H1 (cell line): ENCODE measurements at regions not wholly inside any gene's neighbourhood (a gene's known extent, or its start where the extent isn't known, plus 50 kb on each side); places are given as distances from the start of the nearest gene placed in this dataset.

Experiments
- CEBPB ChIP-seq: IDR thresholded peaks from 2 replicates; pipeline ENCODE4 v1.6.1; 2012; ENCODE audit warnings: low read depth, low read length
- EZH2 ChIP-seq: fragments of 200-600 bp; sonication (generic); IDR thresholded peaks from 2 replicates; pipeline ENCODE4 v1.7.1; 2012; ENCODE audit warnings: low read depth, mild to moderate bottlenecking, moderate library complexity, low read length, inconsistent platforms; ENCODE audit not compliant: severe bottlenecking
- SIRT6 ChIP-seq: IDR thresholded peaks from one replicate; pipeline ENCODE4 v1.7.1; 2012; ENCODE audit warnings: low read length, inconsistent platforms
- SP4 ChIP-seq: IDR thresholded peaks from 2 replicates; pipeline ENCODE4 v1.6.1; 2012; ENCODE audit warnings: low read length, inconsistent platforms
- TAF7 ChIP-seq: optimal IDR thresholded peaks from 2 replicates; pipeline ENCODE3; 2011; ENCODE audit warnings: low read depth, mild to moderate bottlenecking, inconsistent platforms, low read length, moderate library complexity, borderline replicate concordance
- TBP ChIP-seq: IDR thresholded peaks from 2 replicates; pipeline ENCODE4 v1.6.1; 2011; ENCODE audit warnings: low read depth, low read length, improper control_type of control experiment
- YY1 ChIP-seq: IDR thresholded peaks from 2 replicates; pipeline ENCODE4 v1.6.1; 2011; ENCODE audit warnings: low read depth, mild to moderate bottlenecking, low read length
- TF ChIP-seq, protein P1 (sequence below): fragments of 300-600 bp; sonication (generic); IDR thresholded peaks from 2 replicates; pipeline ENCODE4 v1.7.1; 2012; ENCODE audit warnings: low read length, moderate library complexity, mild to moderate bottlenecking, inconsistent platforms; ENCODE audit not compliant: insufficient replicate concordance

DNA sequence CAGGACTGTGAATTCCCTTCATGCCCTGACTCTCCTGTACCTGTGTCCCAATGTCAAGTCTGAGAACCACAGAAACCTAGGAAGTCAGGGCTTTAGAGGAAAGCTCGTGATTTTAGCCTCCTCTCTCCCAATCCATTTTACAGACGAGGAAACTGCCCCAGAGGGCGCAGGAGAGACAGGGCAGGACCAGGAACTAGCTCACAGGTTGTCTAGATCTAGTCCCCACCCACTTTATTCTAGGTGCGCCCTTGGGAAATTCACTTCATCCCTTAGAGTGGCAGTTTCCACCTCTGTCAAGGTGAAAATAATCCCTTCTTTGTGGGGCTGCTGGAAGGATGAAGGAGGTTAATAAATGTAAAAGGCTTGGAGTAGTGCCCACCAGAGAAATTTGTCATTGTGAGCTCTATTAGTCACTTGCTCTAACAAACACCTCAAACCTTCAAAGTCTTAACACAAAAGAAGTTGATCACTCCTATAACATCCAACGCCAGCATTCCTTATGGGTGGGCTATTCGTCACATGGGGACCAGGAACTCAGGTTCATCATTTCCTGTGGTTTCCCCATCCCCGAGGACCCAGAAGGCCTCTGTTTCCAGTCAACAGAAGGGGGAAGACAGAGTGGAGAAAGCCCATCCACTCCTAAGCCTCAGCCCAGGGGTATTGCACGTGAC lies 282.3 kb downstream of the XXYLT1 start (continued):
- TF ChIP-seq, protein P1, sequence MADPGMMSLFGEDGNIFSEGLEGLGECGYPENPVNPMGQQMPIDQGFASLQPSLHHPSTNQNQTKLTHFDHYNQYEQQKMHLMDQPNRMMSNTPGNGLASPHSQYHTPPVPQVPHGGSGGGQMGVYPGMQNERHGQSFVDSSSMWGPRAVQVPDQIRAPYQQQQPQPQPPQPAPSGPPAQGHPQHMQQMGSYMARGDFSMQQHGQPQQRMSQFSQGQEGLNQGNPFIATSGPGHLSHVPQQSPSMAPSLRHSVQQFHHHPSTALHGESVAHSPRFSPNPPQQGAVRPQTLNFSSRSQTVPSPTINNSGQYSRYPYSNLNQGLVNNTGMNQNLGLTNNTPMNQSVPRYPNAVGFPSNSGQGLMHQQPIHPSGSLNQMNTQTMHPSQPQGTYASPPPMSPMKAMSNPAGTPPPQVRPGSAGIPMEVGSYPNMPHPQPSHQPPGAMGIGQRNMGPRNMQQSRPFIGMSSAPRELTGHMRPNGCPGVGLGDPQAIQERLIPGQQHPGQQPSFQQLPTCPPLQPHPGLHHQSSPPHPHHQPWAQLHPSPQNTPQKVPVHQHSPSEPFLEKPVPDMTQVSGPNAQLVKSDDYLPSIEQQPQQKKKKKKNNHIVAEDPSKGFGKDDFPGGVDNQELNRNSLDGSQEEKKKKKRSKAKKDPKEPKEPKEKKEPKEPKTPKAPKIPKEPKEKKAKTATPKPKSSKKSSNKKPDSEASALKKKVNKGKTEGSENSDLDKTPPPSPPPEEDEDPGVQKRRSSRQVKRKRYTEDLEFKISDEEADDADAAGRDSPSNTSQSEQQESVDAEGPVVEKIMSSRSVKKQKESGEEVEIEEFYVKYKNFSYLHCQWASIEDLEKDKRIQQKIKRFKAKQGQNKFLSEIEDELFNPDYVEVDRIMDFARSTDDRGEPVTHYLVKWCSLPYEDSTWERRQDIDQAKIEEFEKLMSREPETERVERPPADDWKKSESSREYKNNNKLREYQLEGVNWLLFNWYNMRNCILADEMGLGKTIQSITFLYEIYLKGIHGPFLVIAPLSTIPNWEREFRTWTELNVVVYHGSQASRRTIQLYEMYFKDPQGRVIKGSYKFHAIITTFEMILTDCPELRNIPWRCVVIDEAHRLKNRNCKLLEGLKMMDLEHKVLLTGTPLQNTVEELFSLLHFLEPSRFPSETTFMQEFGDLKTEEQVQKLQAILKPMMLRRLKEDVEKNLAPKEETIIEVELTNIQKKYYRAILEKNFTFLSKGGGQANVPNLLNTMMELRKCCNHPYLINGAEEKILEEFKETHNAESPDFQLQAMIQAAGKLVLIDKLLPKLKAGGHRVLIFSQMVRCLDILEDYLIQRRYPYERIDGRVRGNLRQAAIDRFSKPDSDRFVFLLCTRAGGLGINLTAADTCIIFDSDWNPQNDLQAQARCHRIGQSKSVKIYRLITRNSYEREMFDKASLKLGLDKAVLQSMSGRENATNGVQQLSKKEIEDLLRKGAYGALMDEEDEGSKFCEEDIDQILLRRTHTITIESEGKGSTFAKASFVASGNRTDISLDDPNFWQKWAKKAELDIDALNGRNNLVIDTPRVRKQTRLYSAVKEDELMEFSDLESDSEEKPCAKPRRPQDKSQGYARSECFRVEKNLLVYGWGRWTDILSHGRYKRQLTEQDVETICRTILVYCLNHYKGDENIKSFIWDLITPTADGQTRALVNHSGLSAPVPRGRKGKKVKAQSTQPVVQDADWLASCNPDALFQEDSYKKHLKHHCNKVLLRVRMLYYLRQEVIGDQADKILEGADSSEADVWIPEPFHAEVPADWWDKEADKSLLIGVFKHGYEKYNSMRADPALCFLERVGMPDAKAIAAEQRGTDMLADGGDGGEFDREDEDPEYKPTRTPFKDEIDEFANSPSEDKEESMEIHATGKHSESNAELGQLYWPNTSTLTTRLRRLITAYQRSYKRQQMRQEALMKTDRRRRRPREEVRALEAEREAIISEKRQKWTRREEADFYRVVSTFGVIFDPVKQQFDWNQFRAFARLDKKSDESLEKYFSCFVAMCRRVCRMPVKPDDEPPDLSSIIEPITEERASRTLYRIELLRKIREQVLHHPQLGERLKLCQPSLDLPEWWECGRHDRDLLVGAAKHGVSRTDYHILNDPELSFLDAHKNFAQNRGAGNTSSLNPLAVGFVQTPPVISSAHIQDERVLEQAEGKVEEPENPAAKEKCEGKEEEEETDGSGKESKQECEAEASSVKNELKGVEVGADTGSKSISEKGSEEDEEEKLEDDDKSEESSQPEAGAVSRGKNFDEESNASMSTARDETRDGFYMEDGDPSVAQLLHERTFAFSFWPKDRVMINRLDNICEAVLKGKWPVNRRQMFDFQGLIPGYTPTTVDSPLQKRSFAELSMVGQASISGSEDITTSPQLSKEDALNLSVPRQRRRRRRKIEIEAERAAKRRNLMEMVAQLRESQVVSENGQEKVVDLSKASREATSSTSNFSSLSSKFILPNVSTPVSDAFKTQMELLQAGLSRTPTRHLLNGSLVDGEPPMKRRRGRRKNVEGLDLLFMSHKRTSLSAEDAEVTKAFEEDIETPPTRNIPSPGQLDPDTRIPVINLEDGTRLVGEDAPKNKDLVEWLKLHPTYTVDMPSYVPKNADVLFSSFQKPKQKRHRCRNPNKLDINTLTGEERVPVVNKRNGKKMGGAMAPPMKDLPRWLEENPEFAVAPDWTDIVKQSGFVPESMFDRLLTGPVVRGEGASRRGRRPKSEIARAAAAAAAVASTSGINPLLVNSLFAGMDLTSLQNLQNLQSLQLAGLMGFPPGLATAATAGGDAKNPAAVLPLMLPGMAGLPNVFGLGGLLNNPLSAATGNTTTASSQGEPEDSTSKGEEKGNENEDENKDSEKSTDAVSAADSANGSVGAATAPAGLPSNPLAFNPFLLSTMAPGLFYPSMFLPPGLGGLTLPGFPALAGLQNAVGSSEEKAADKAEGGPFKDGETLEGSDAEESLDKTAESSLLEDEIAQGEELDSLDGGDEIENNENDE = no peak
- no peak for TF ChIP-seq EZH2
- TF ChIP-seq TBP = no peak
- no peak for TF ChIP-seq SP4
- TF ChIP-seq CEBPB = no peak
- TF ChIP-seq SIRT6 = no peak
- no peak for TF ChIP-seq YY1
- no peak for TF ChIP-seq TAF7
- TF ChIP-seq, all 59 proteins: peak for 0
